ENCODE measurements at regions not wholly inside any gene's neighbourhood (a gene's known extent, or its start where the extent isn't known, plus 50 kb on each side); places are given as distances from the start of the nearest gene placed in this dataset.

GRCh38 chr21:38972078-38972477 lies 166.3 kb downstream of the ETS2 start:
- FAIRE-seq, result no peak
- DNase-seq, result no peak
- H3K36me3 ChIP-seq (ENCODE audit: control insufficient read depth in 3 of 3, insufficient read depth in 2 of 3, low read depth in 1 of 3, low read length in 3 of 3), result no peaks in the 10 kb centered on the region
- 82 to 90% (median 89%) methylated on average over 7 to 9 of the region's 10 CpGs for WGBS, 3 donors
- no peak overlapping the region for H3K4me3 ChIP-seq (ENCODE audit: low read depth in 1 of 3, low read length in 3 of 3)
- no peaks in the 10 kb centered on the region for H3K27me3 ChIP-seq (ENCODE audit: control insufficient read depth in 3 of 3, insufficient read depth in 3 of 3, low read length in 3 of 3)
- no peaks in the 10 kb centered on the region for H3K9me3 ChIP-seq (ENCODE audit: control insufficient read depth in 2 of 2, insufficient read depth in 1 of 2, low read depth in 1 of 2, low read length in 1 of 2)
- no peaks in the 10 kb centered on the region for H3K4me1 ChIP-seq (ENCODE audit: control insufficient read depth in 3 of 3, insufficient read depth in 2 of 3, low read depth in 1 of 3, low read length in 2 of 3)
- no peak overlapping the region for H3K27ac ChIP-seq (ENCODE audit: low read depth in 1 of 3, low read length in 2 of 3)

GRCh38 chr21:38970765-38971164 lies 165.0 kb downstream of the ETS2 start:
- WGBS, 3 donors, result 88 to 95% (median 92%) methylated on average over 3 of the region's 3 CpGs
- Histone ChIP-seq H3K4me1 (ENCODE audit: control insufficient read depth in 3 of 3, insufficient read depth in 2 of 3, low read depth in 1 of 3, low read length in 2 of 3) (peaks cover 0 to 6% (median 0%) of the 10 kb centered on the region in 3 donors), H3K27me3 (ENCODE audit: control insufficient read depth in 3 of 3, insufficient read depth in 3 of 3, low read length in 3 of 3) (no peaks in the 10 kb centered on the region), H3K36me3 (ENCODE audit: control insufficient read depth in 3 of 3, insufficient read depth in 2 of 3, low read depth in 1 of 3, low read length in 3 of 3) (no peaks in the 10 kb centered on the region), H3K9me3 (ENCODE audit: control insufficient read depth in 2 of 2, insufficient read depth in 1 of 2, low read depth in 1 of 2, low read length in 1 of 2) (no peaks in the 10 kb centered on the region), H3K4me3 (ENCODE audit: low read depth in 1 of 3, low read length in 3 of 3) (no peak overlapping the region), H3K27ac (ENCODE audit: low read depth in 1 of 3, low read length in 2 of 3) (no peak overlapping the region)
- FAIRE-seq (no peak), DNase-seq (no peak)

- Histone ChIP-seq H3K4me3 (ENCODE audit: low read depth in 1 of 3, low read length in 3 of 3) (no peak overlapping the region), H3K4me1 (ENCODE audit: control insufficient read depth in 3 of 3, insufficient read depth in 2 of 3, low read depth in 1 of 3, low read length in 2 of 3) (peaks cover 0 to 11% (median 2%) of the 10 kb centered on the region in 3 donors), H3K9me3 (ENCODE audit: control insufficient read depth in 2 of 2, insufficient read depth in 1 of 2, low read depth in 1 of 2, low read length in 1 of 2) (no peaks in the 10 kb centered on the region), H3K27me3 (ENCODE audit: control insufficient read depth in 3 of 3, insufficient read depth in 3 of 3, low read length in 3 of 3) (no peaks in the 10 kb centered on the region), H3K36me3 (ENCODE audit: control insufficient read depth in 3 of 3, insufficient read depth in 2 of 3, low read depth in 1 of 3, low read length in 3 of 3) (no peaks in the 10 kb centered on the region), H3K27ac (ENCODE audit: low read depth in 1 of 3, low read length in 2 of 3) (no peak overlapping the region)
- FAIRE-seq (no peak), DNase-seq (no peak)
- 85 to 89% (median 88%) methylated on average over 12 of the region's 12 CpGs for WGBS, 3 donors
Measured at GRCh38 chr21:38968887-38969543, 163.3 kb downstream of the ETS2 start.

GRCh38 chr21:38965910-38966504 lies 160.3 kb downstream of the ETS2 start:
- WGBS, 3 donors, result 28 to 56% (median 39%) methylated on average over 16 of the region's 16 CpGs
- peak overlapping the region in 1 of 3 donors; percentile 16 for H3K4me3 ChIP-seq (ENCODE audit: low read depth in 1 of 3, low read length in 3 of 3)

GRCh38 chr21:38965241-38965640 lies 159.5 kb downstream of the ETS2 start:
- H3K4me3 ChIP-seq (ENCODE audit: low read depth in 1 of 3, low read length in 3 of 3), result no peak overlapping the region
- DNase-seq (no peak), FAIRE-seq (no peak)
- no peaks in the 10 kb centered on the region for H3K27me3 ChIP-seq (ENCODE audit: control insufficient read depth in 3 of 3, insufficient read depth in 3 of 3, low read length in 3 of 3)
- H3K4me1 ChIP-seq (ENCODE audit: control insufficient read depth in 3 of 3, insufficient read depth in 2 of 3, low read depth in 1 of 3, low read length in 2 of 3), result peaks cover 0 to 11% (median 2%) of the 10 kb centered on the region in 3 donors
- peak overlapping the region in 2 of 3 donors; percentile 88 for H3K27ac ChIP-seq (ENCODE audit: low read depth in 1 of 3, low read length in 2 of 3)
- 68 to 85% (median 81%) methylated on average over 8 of the region's 8 CpGs for WGBS, 3 donors
- H3K9me3 ChIP-seq (ENCODE audit: control insufficient read depth in 2 of 2, insufficient read depth in 1 of 2, low read depth in 1 of 2, low read length in 1 of 2), result no peaks in the 10 kb centered on the region
- H3K36me3 ChIP-seq (ENCODE audit: control insufficient read depth in 3 of 3, insufficient read depth in 2 of 3, low read depth in 1 of 3, low read length in 3 of 3), result no peaks in the 10 kb centered on the region

More at GRCh38 chr21:38965910-38966504, 160.3 kb downstream of the ETS2 start:
- FAIRE-seq (no peak), DNase-seq (peak; percentile 94 to 96)
- H3K27ac ChIP-seq (ENCODE audit: low read depth in 1 of 3, low read length in 2 of 3), result peak overlapping the region; percentile 34 to 88 (median 88)
- H3K9me3 ChIP-seq (ENCODE audit: control insufficient read depth in 2 of 2, insufficient read depth in 1 of 2, low read depth in 1 of 2, low read length in 1 of 2), result no peaks in the 10 kb centered on the region
- peaks cover 0 to 11% (median 2%) of the 10 kb centered on the region in 3 donors for H3K4me1 ChIP-seq (ENCODE audit: control insufficient read depth in 3 of 3, insufficient read depth in 2 of 3, low read depth in 1 of 3, low read length in 2 of 3)
- no peaks in the 10 kb centered on the region for H3K36me3 ChIP-seq (ENCODE audit: control insufficient read depth in 3 of 3, insufficient read depth in 2 of 3, low read depth in 1 of 3, low read length in 3 of 3)
- no peaks in the 10 kb centered on the region for H3K27me3 ChIP-seq (ENCODE audit: control insufficient read depth in 3 of 3, insufficient read depth in 3 of 3, low read length in 3 of 3)

GRCh38 chr21:38963006-38963405 lies 157.3 kb downstream of the ETS2 start:
- 77 to 88% (median 81%) methylated on average over 6 of the region's 6 CpGs for WGBS, 3 donors
- FAIRE-seq (no peak), DNase-seq (no peak)

GRCh38 chr21:38960251-38960650 lies 154.5 kb downstream of the ETS2 start:
- peak overlapping the region in 2 of 3 donors; percentile 74 to 84 for H3K27ac ChIP-seq (ENCODE audit: low read depth in 1 of 3, low read length in 2 of 3)
- no peak for DNase-seq

More at GRCh38 chr21:38963006-38963405, 157.3 kb downstream of the ETS2 start:
- Histone ChIP-seq H3K27me3 (ENCODE audit: control insufficient read depth in 3 of 3, insufficient read depth in 3 of 3, low read length in 3 of 3) (no peaks in the 10 kb centered on the region), H3K27ac (ENCODE audit: low read depth in 1 of 3, low read length in 2 of 3) (no peak overlapping the region), H3K36me3 (ENCODE audit: control insufficient read depth in 3 of 3, insufficient read depth in 2 of 3, low read depth in 1 of 3, low read length in 3 of 3) (no peaks in the 10 kb centered on the region), H3K4me3 (ENCODE audit: low read depth in 1 of 3, low read length in 3 of 3) (no peak overlapping the region), H3K4me1 (ENCODE audit: control insufficient read depth in 3 of 3, insufficient read depth in 2 of 3, low read depth in 1 of 3, low read length in 2 of 3) (peaks cover 0 to 33% (median 9%) of the 10 kb centered on the region in 3 donors), H3K9me3 (ENCODE audit: control insufficient read depth in 2 of 2, insufficient read depth in 1 of 2, low read depth in 1 of 2, low read length in 1 of 2) (no peaks in the 10 kb centered on the region)

GRCh38 chr21:38959692-38960061 lies 153.9 kb downstream of the ETS2 start:
- no peaks in the 10 kb centered on the region for H3K27me3 ChIP-seq (ENCODE audit: control insufficient read depth in 3 of 3, insufficient read depth in 3 of 3, low read length in 3 of 3)
- H3K9me3 ChIP-seq (ENCODE audit: control insufficient read depth in 2 of 2, insufficient read depth in 1 of 2, low read depth in 1 of 2, low read length in 1 of 2), result no peaks in the 10 kb centered on the region
- peak overlapping the region in 2 of 3 donors; percentile 74 to 84 for H3K27ac ChIP-seq (ENCODE audit: low read depth in 1 of 3, low read length in 2 of 3)
- H3K4me1 ChIP-seq (ENCODE audit: control insufficient read depth in 3 of 3, insufficient read depth in 2 of 3, low read depth in 1 of 3, low read length in 2 of 3), result peaks cover 8 to 55% (median 9%) of the 10 kb centered on the region in 3 donors
- WGBS, 3 donors, result 83 to 93% (median 85%) methylated on average over 6 of the region's 6 CpGs
- no peak for FAIRE-seq
- peak in 1 of 2 donors; percentile 59 for DNase-seq
- no peaks in the 10 kb centered on the region for H3K36me3 ChIP-seq (ENCODE audit: control insufficient read depth in 3 of 3, insufficient read depth in 2 of 3, low read depth in 1 of 3, low read length in 3 of 3)
- no peak overlapping the region for H3K4me3 ChIP-seq (ENCODE audit: low read depth in 1 of 3, low read length in 3 of 3)

More at GRCh38 chr21:38960251-38960650, 154.5 kb downstream of the ETS2 start:
- Histone ChIP-seq H3K4me1 (ENCODE audit: control insufficient read depth in 3 of 3, insufficient read depth in 2 of 3, low read depth in 1 of 3, low read length in 2 of 3) (peaks cover 5 to 49% (median 6%) of the 10 kb centered on the region in 3 donors), H3K4me3 (ENCODE audit: low read depth in 1 of 3, low read length in 3 of 3) (no peak overlapping the region), H3K36me3 (ENCODE audit: control insufficient read depth in 3 of 3, insufficient read depth in 2 of 3, low read depth in 1 of 3, low read length in 3 of 3) (no peaks in the 10 kb centered on the region), H3K27me3 (ENCODE audit: control insufficient read depth in 3 of 3, insufficient read depth in 3 of 3, low read length in 3 of 3) (no peaks in the 10 kb centered on the region), H3K9me3 (ENCODE audit: control insufficient read depth in 2 of 2, insufficient read depth in 1 of 2, low read depth in 1 of 2, low read length in 1 of 2) (no peaks in the 10 kb centered on the region)
- WGBS, 3 donors, result 82 to 94% (median 89%) methylated on average over 2 of the region's 2 CpGs
- FAIRE-seq, result no peak

Measured in small intestine (tissue), 7 donors.